Naive thymus-derived CD8-positive, alpha-beta T cell (primary cell): ENCODE measurements at regions not wholly inside any gene's neighbourhood (a gene's known extent, or its start where the extent isn't known, plus 50 kb on each side); places are given as distances from the start of the nearest gene placed in this dataset.
"Not testable (repeated sequence)": the region's sequence is repeated elsewhere in the genome, so short reads cannot be mapped to it uniquely, and the experiment has no call there.

Source experiments
- ATAC-seq, 2 donors: fragments of 150-1000 bp; cut with Tn5 transposase in 1 of 2; sonication (Bioruptor Pico), chemical (Tn5 transposase) in 1 of 2; 1 replicate in 1 of 2; 2 replicates in 1 of 2; pipeline ENCODE4 v1.10.0; 2021; ENCODE audit warnings: mild to moderate bottlenecking in 2 of 2, moderate library complexity in 2 of 2
- POLR2A ChIA-PET: fragments of 350-600 bp; sonication (Branson Sonifier 250); formaldehyde crosslinking; loops from one replicate; lab custom pipeline; 2021; ENCODE audit warnings: antibody characterized with exemption; lab: Charles Lee
- DNase-seq, 10 donors: peaks; one replicate each; pipeline versions ENCODE4 v3.0.0 to v3.0.0-alpha.2; 2020 to 2022
- H3K27ac Mint-ChIP-seq, 10 donors: one replicate each; pipeline ENCODE4 v1.8.0; 2020 to 2022; ENCODE audit warnings: mild to moderate bottlenecking in 10 of 10, mixed read lengths in 10 of 10, moderate library complexity in 4 of 10, inconsistent platforms in 1 of 10
- H3K27me3 Mint-ChIP-seq, 5 donors: one replicate each; pipeline ENCODE4 v1.8.0; 2021 to 2022; ENCODE audit warnings: mixed read lengths in 5 of 5
- H3K36me3 Mint-ChIP-seq, 3 donors: one replicate each; pipeline ENCODE4 v1.8.0; 2020 to 2022; ENCODE audit warnings: mixed read lengths in 3 of 3, mild to moderate bottlenecking in 2 of 3, inconsistent platforms in 1 of 3
- H3K4me1 Mint-ChIP-seq, 4 donors: one replicate each; pipeline ENCODE4 v1.8.0; 2021 to 2022; ENCODE audit warnings: mixed read lengths in 4 of 4
- H3K4me3 Mint-ChIP-seq, 10 donors: one replicate each; pipeline ENCODE4 v1.8.0; 2020 to 2022; ENCODE audit warnings: mild to moderate bottlenecking in 10 of 10, mixed read lengths in 10 of 10, moderate library complexity in 6 of 10, inconsistent platforms in 1 of 10
- H3K9me3 Mint-ChIP-seq, 9 donors: one replicate each; pipeline ENCODE4 v1.8.0; 2020 to 2022; ENCODE audit warnings: mixed read lengths in 9 of 9, mild to moderate bottlenecking in 3 of 9, inconsistent platforms in 1 of 9, moderate library complexity in 1 of 9

DNA sequence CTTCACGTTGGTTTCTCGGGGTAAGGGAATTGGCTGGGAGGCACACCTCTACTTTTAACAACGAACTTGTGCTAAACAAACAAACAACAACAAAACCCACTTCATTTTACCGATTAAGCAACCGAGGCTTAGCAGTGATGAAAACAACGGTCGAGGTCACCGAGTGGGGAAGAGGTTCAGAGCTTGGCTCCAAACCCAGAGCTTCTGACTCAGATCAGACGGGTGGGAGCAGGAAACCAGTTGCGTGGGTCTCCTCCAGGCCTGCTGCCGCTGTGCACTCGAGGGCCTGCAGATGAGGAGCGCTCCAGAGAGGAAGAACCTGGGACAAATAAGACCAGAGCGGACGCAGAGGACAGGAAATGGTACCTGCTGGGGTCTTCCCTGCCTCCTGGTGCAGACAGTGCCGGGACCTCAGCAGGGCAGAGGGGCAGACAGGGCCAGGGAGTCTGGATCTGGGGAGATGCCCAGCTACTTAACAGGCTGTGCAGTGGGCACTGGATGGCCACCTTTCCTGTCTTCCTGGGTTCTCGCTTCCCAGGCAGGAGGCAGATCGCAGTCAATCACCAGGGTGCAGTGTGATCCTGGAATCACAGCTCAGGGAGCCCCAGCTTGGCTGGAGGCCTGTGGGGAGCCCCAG lies 99.0 kb upstream of the MEF2A start:
- POLR2A ChIA-PET: no interaction called here
- ATAC-seq (no peak), DNase-seq (no peak)
- H3K4me3 Mint-ChIP-seq: no peak overlapping the region
- H3K36me3 Mint-ChIP-seq: peaks cover 0 to 26% (median 12%) of the 10 kb centered on the region in 3 donors
- peak overlapping the region in 2 of 10 donors; percentile 47 to 75 for H3K27ac Mint-ChIP-seq
- H3K27me3 Mint-ChIP-seq: no peaks in the 10 kb centered on the region
- H3K4me1 Mint-ChIP-seq: peaks cover 0 to 9% (median 1%) of the 10 kb centered on the region in 4 donors
- peaks cover 11 to 41% (median 25%) of the 10 kb centered on the region in 9 donors for H3K9me3 Mint-ChIP-seq

DNA sequence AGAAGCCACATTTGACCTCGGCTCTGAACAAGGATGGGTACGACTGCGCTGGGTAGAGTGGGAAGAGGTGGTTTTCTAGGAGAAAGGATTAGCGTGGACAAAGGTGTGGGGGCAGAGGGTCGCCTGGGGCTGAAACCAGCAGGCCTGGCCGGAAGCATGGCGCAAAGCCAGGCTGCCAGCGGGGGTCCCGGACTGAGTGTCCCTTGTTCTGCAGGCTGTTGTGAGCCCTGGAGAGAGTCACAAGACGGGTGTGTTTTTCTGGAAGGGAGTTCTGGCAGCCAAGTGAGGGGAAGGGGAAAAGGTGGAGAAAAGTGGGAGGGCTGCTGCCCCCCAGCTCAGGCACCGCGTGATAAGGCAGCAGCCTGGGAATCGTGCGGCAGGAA lies 98.5 kb upstream of the MEF2A start:
- peak overlapping the region in 1 of 10 donors; percentile 75 for H3K27ac Mint-ChIP-seq
- DNase-seq: no peak
- H3K36me3 Mint-ChIP-seq: peaks cover 0 to 22% (median 12%) of the 10 kb centered on the region in 3 donors
- H3K4me3 Mint-ChIP-seq: no peak overlapping the region
- ATAC-seq: no peak
- peaks cover 11 to 37% (median 22%) of the 10 kb centered on the region in 9 donors for H3K9me3 Mint-ChIP-seq
- peaks cover 2 to 9% (median 5%) of the 10 kb centered on the region in 4 donors for H3K4me1 Mint-ChIP-seq
- POLR2A ChIA-PET: interaction anchor here (1.2 kb wide), 1 partner anchor 11 kb away, joined by 3 read pairs; no protein-coding TSS in a partner anchor
- no peaks in the 10 kb centered on the region for H3K27me3 Mint-ChIP-seq

DNA sequence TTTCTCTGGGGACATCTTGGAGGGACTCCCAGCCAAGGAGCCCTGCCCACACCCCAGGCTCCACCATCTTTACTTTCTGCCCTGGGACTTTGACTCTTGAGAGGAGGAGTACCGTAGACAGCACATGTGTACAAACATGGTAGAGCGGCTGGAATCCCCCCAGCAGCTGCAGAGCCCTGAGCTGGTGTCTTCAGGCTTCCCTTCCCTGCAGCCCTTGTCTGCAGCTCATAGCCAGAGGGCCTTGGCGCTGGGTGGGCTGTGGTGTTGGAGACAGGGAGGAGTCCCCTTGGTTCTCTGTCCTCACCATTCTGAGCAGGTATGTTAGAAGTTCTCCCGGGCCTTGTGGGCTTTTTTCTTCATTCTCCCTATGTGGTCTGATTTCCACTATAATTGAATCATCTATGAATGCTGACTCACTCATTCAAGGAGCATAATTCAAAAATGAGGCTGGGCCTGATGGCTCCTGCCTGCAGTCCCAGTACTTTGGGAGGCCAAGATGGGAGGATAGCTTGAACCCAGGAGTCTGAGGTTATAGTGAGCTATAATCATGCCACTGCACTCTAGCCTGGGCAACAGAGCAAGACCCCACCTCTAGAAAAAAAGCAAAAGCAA lies 97.8 kb upstream of the MEF2A start:
- Mint-ChIP-seq H3K9me3 (peaks cover 10 to 30% (median 18%) of the 10 kb centered on the region in 9 donors), H3K36me3 (peaks cover 0 to 16% (median 6%) of the 10 kb centered on the region in 3 donors), H3K4me3 (no peak overlapping the region), H3K4me1 (peaks cover 2 to 16% (median 11%) of the 10 kb centered on the region in 4 donors), H3K27ac (peak overlapping the region in 2 of 10 donors; percentile 11 to 26), H3K27me3 (no peaks in the 10 kb centered on the region)
- POLR2A ChIA-PET: interaction anchor here (0.6 to 1.2 kb wide), 2 partner anchors 11 to 72 kb away, joined by 3 read pairs; no protein-coding TSS in a partner anchor
- no peak for ATAC-seq
- no peak for DNase-seq

DNA sequence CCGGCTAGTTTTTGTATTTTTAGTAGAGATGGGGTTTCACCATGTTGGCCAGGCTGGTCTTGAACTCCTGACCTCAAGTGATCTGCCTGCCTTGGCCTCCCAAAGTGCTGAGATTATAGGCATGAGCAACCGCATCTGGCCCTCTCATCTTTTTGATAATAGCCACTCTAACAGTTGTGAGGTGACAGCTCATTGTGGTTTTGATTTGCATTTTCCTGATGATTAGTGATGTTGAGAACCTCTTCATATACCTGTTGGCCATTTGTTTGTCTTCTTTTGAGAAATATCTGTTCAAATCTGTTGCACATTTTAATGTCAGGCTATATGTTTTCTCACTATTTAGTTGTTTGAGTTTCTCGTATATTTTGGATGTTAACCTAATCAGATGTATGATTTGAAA lies 95.6 kb upstream of the MEF2A start:
- H3K9me3 Mint-ChIP-seq, ATAC-seq, H3K36me3 Mint-ChIP-seq, DNase-seq, H3K4me3 Mint-ChIP-seq, H3K27me3 Mint-ChIP-seq: not testable (repeated sequence)
- POLR2A ChIA-PET: interaction anchor here (1.6 kb wide), 1 partner anchor 60 kb away, joined by 4 read pairs; no protein-coding TSS in a partner anchor
- Mint-ChIP-seq H3K4me1 (peaks cover 5 to 35% (median 31%) of the 10 kb centered on the region in 4 donors), H3K27ac (peak overlapping the region in 3 of 10 donors; percentile 26 to 39 (median 37))

DNA sequence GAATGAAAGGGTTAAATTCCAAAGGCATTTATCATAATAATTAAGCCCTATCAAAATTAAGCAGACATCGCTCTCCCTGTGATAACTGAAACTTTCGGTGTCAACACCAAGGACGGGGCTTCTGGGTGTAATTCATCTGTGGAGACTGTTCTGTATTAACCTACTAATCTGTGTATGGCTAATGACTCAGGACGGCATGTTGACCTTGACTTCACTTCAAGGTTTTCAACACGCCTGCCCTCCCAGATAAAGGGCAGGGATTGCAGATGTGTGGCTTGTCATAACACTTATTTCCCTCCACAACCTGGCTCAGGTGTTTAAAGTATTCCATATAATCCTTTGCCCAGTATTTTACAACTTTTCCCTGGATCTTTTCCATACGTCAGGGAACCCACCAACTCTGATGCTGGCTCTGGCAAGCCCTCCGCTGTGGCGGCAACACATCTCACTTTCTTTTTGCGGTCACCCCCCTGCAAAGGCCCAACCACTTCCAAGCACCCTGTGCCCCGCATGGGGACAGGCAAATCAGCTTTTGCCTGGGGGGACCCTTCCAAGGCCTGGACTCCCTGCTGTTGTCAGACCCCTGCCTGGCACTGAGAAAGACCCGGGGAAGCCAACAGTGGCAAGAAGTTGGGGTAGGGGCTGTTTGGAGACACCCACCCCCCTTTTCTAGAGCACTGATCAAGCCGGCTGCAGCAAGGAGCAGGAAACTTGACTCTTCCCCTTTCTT lies 93.2 kb upstream of the MEF2A start:
- Mint-ChIP-seq H3K4me3 (peak overlapping the region in 6 of 10 donors; percentile 19 to 58 (median 30)), H3K9me3 (no peaks in the 10 kb centered on the region), H3K27me3 (no peaks in the 10 kb centered on the region), H3K4me1 (peaks cover 15 to 56% (median 52%) of the 10 kb centered on the region in 4 donors), H3K27ac (peak overlapping the region in 5 of 10 donors; percentile 30 to 89 (median 46)), H3K36me3 (no peaks in the 10 kb centered on the region)
- POLR2A ChIA-PET: interaction anchor here (0.7 to 3.1 kb wide), 3 partner anchors 11 to 28 kb away, joined by 3 to 9 read pairs (median 4); no protein-coding TSS in a partner anchor
- ATAC-seq (peak; percentile 66 to 69), DNase-seq (peak in 4 of 10 donors; percentile 36 to 54 (median 41))

DNA sequence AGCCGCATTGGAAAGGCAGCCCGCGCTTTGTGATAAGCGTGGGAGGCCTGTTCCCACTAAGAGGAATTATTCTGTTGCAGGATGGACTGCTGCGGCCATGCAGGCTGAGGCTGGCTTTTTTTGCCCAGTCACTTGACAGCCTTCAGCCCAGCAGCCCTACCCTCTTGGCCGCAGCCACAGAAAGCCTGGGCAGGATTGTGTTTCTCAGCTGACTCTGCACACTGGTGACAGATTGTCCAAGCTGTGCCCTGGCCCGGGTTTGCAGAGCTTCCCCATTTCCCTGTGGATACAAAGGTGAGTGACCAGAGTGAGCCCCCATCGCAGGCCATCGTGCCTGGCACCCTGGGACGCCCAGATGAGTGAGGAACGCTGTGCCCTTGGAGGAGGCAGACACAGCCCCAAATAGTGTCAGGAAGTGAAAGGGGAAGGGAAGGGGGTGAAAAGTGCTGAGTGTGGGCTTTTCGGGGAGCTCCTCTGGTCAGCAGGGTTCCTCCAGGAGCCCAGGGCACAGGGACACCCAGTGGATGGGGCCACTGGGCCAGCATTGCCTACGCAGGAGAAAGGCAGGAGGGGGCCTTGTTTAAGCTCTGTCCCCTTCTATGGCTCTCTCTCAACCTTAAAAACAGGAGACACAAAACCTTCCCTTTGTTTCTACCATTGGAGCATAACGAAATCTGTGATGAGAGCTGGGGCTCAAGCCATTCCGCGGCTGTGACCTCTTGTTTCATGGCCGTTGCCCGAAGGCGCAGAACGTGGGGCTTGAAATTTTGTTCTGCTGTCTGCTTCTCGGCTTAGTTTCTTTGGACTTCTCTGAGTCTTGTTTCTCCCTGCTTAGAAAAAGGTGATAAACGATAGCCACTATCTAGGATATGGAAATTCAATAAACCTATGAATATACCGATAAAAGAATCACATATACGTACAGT lies 91.5 kb upstream of the MEF2A start:
- H3K27me3 Mint-ChIP-seq: no peaks in the 10 kb centered on the region
- H3K36me3 Mint-ChIP-seq: no peaks in the 10 kb centered on the region
- peak overlapping the region in 5 of 10 donors; percentile 24 to 81 (median 37) for H3K27ac Mint-ChIP-seq
- peak overlapping the region in 3 of 10 donors; percentile 12 to 58 (median 42) for H3K4me3 Mint-ChIP-seq
- POLR2A ChIA-PET: interaction anchor here (0.7 to 3.1 kb wide), 3 partner anchors 10 to 31 kb away, joined by 3 to 9 read pairs (median 8); no protein-coding TSS in a partner anchor
- no peak for DNase-seq
- H3K4me1 Mint-ChIP-seq: peaks cover 16 to 65% (median 62%) of the 10 kb centered on the region in 4 donors
- H3K9me3 Mint-ChIP-seq: no peaks in the 10 kb centered on the region
- ATAC-seq: no peak

DNA sequence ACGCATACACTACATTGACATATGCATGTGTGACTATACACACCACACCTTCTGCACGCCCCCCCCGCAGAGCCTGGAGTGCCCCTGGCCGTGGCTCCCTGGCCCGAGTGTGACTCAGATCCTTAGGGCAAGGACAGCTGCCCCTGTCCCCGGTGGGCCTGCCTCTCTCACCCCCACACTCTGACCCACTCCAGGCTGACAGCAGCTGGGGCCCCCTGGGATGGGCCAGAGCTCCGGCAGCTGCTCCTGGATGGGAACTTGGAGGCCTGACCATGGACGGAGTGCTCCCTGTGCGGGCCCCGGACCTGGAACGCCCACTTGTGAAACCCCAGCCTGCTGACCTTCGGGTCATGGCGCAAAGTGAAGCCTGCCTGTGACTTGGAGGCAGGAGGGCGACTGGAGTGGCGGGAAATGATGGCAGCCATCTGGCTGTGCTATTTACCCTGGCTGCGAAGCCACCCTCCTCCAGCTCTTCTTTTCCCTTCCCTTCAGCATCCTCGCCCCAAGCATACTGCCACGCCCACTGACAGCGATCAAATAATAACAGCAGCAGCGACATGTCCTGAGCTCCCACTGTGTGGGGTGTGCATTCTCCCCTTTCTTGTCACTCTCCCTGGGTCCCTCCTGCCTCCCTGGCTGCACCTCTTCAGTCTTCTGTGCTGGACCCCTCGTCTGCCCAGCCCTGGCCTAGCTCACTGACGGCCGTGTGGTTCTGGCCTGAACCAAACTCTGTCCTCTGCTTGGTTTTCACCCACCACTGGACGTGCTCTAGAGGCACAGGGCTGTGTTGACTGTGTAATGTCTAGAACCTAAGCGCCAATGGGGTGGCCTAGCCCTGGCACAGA lies 90.7 kb upstream of the MEF2A start:
- H3K4me3 Mint-ChIP-seq: peak overlapping the region in 1 of 10 donors; percentile 30

DNA sequence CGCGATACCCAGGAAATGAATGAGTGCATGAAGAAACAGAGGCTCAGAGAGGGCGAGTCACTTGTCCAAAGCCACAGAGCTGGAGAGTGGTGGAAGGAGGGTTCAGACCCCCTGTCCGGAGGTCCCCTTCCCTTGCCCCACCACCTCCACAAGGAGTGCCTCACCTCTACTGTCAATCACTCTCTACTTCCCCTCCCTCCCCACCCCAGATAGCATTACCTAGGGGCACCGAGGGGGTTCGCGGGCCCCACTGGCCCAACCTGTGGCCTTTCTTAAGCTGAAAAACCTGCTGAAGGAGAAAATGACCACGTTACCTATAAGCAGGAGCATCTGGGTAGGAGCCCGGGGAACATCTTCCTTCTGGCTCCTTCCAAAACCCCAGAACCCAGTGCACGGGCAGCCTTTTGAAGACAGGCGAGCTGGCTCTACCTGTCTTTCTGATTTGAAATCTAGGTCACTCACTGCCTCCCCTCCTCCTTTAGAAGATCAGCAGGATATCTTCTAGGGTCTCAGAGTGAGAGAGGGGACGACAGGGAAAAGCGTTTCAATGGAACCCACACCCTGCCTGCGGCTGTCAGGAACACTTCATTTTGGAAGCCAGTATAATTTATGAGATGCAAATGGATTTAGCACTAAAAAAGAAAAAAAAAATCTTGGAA lies 89.9 kb upstream of the MEF2A start:
- ATAC-seq: no peak
- Mint-ChIP-seq H3K4me3 (peak overlapping the region in 4 of 10 donors; percentile 32 to 64 (median 56)), H3K36me3 (no peaks in the 10 kb centered on the region), H3K9me3 (no peaks in the 10 kb centered on the region), H3K27me3 (no peaks in the 10 kb centered on the region), H3K4me1 (peaks cover 24 to 78% (median 60%) of the 10 kb centered on the region in 4 donors), H3K27ac (peak overlapping the region in 3 of 10 donors; percentile 61 to 82 (median 63))
- POLR2A ChIA-PET: interaction anchor here (0.8 to 2.6 kb wide), 5 partner anchors 10 to 55 kb away, joined by 3 to 10 read pairs (median 4); no protein-coding TSS in a partner anchor
- DNase-seq: no peak

More for the DNA sequence above, 90.7 kb upstream of the MEF2A start:
- Mint-ChIP-seq H3K36me3 (no peaks in the 10 kb centered on the region), H3K4me1 (peaks cover 19 to 72% (median 60%) of the 10 kb centered on the region in 4 donors), H3K9me3 (no peaks in the 10 kb centered on the region), H3K27me3 (no peaks in the 10 kb centered on the region), H3K27ac (peak overlapping the region in 3 of 10 donors; percentile 37 to 82 (median 48))
- DNase-seq (no peak), ATAC-seq (no peak)
- POLR2A ChIA-PET: interaction anchor here (0.7 to 3.1 kb wide), 4 partner anchors 9 to 54 kb away, joined by 3 to 9 read pairs (median 6); no protein-coding TSS in a partner anchor

DNA sequence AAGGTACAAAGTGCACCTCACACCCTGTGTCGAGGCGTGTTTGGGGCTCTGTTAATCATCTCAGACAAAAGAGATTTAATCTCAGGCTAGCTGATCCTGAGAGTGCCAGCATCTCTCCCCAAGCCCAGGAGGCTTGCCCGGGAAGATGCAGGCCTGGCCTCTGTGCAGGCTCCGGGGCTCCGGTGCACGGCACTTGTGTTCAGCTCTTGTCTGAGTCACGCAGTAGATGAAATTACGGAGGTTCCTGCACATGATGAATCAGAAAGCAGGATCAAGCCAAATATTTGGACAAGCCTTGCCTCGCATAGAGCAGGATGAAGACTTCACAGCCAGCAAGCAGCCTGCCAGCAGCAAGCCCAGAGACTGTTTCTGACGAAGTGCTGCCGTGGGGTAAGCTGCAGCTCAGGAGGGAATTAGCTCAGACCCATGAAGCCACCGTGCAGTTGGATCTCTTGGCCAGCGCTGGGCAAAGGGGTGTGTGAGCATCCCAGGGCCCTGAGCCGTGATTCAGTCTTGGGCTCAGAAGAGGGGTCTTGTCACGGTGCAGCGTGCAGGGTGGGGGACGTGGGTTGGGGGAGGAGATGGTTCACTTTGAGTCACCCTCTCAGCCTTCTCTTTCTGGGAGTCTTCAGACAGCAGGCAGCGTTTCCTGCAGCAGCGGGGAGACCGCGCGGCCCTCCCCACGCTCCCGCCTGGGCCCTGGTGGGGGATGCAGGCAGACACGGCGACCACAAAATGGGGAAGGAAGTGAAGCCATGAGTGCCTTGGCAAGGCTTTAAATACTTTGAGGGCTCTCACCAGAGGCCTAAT lies 89.2 kb upstream of the MEF2A start:
- Mint-ChIP-seq H3K9me3 (no peaks in the 10 kb centered on the region), H3K27me3 (no peaks in the 10 kb centered on the region), H3K27ac (peak overlapping the region in 7 of 10 donors; percentile 55 to 84 (median 63)), H3K36me3 (no peaks in the 10 kb centered on the region), H3K4me1 (peaks cover 24 to 80% (median 61%) of the 10 kb centered on the region in 4 donors), H3K4me3 (peak overlapping the region; percentile 13 to 74 (median 56))
- ATAC-seq: peak; percentile 75 to 81
- peak; percentile 16 to 71 (median 44) for DNase-seq
- POLR2A ChIA-PET: interaction anchor here (0.7 to 2.6 kb wide), 9 partner anchors 9 to 89 kb away, joined by 3 to 10 read pairs (median 5); partner anchors contain the start of gene MEF2A
